ENCODE measurements at regions not wholly inside any gene's neighbourhood (a gene's known extent, or its start where the extent isn't known, plus 50 kb on each side); places are given as distances from the start of the nearest gene placed in this dataset.

GRCh38 chr20:33909331-33909921, 84.3 kb upstream of the RALY start:
- TF ChIP-seq POLR2AphosphoS5 (IDR thresholded peaks at IDR 0.05) (no peak), CTCF (IDR thresholded peaks at IDR 0.05) (no peak), POLR2A (IDR thresholded peaks at IDR 0.05) (no peak), EP300 (IDR thresholded peaks at IDR 0.05) (no peak)

Measured in suprapubic skin (tissue), 4 donors.